ENCODE measurements at regions not wholly inside any gene's neighbourhood (a gene's known extent, or its start where the extent isn't known, plus 50 kb on each side); places are given as distances from the start of the nearest gene placed in this dataset.

DNA sequence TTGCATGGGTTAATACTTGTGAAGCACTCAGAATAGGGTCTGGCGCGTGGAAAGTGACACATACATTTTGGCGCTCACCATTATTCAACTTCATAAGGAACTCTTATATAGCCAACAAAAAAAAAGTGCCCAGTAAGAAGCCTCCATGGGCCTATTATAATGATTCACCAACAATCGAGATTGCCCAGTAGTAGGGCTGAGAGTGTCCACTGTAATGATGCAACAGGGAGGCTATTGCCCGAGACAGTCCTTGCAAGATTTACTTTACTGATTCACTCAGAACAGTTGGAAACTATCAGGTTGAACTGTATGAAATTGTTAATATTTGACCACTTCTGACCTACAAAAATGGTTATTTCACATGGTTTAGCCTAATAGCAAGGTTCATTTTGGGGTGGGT is 86.0 kb downstream of the PJA1 start:
- TF ChIP-seq CTCF (IDR thresholded peaks at IDR 0.05; ENCODE audit: low read depth, low read length): no peak
- no peak overlapping the region for H3K4me3 ChIP-seq (ENCODE audit: low read depth, low read length)
- in situ Hi-C loops (cut with HindIII; ENCODE audit: low sequenced_read_pairs): no loop called here
- DNase-seq (ENCODE audit: low read depth, low spot score): no peak

- in situ Hi-C loops (cut with HindIII; ENCODE audit: low sequenced_read_pairs): no loop called here
- no peak for DNase-seq (ENCODE audit: low read depth, low spot score)
- no peak for TF ChIP-seq CTCF (IDR thresholded peaks at IDR 0.05; ENCODE audit: low read depth, low read length)
- no peak overlapping the region for H3K4me3 ChIP-seq (ENCODE audit: low read depth, low read length)
These were observed 87.3 kb downstream of the PJA1 start for GRCh38 chrX:69077895-69078455.

DNA sequence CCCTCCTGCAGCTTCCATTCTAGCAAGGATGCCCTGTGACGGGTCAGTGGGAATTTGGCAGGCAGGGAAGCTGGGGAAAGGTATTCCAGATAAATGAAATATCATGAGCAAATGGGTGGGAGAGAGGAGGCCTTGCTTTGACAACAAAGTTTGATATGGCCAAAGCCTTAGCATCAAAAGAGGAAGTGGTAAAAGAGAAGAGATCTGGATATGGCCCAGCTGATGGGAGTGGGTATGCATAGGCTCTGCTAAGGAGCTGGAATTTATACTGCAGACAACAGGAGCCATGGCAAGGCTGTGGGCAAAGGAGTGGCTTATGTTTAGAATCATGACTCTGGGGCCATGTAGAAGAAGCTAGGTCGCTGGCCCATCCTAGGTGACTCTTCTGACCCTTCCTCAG is 89.2 kb downstream of the PJA1 start:
- H3K4me3 ChIP-seq (ENCODE audit: low read depth, low read length): no peak overlapping the region
- DNase-seq (ENCODE audit: low read depth, low spot score): no peak
- in situ Hi-C loops (cut with HindIII; ENCODE audit: low sequenced_read_pairs): no loop called here
- TF ChIP-seq CTCF (IDR thresholded peaks at IDR 0.05; ENCODE audit: low read depth, low read length): no peak

DNA sequence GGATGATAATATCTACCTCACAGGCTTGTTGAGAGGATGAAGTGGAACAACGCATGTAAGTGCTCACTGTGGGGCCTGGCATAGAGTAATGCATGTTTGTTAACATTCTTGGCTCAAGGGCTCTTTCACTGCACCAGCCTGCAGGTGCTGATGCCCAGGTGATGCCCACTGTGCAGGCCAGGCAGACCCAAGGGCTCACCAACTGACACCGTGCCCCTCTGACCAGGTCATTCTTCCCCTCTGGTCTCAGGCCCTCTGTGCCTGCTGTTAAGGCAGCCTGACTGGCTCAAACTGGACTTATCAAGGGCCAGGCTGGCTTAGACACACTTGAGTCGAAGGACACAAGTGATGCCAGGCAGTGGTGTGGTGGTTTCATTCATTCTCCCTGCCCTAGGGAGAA is 90.5 kb downstream of the PJA1 start:
- no peak for DNase-seq (ENCODE audit: low read depth, low spot score)
- in situ Hi-C loops (cut with HindIII; ENCODE audit: low sequenced_read_pairs): no loop called here
- no peak overlapping the region for H3K4me3 ChIP-seq (ENCODE audit: low read depth, low read length)
- no peak for TF ChIP-seq CTCF (IDR thresholded peaks at IDR 0.05; ENCODE audit: low read depth, low read length)

GRCh38 chrX:69073721-69074120 is 91.5 kb downstream of the PJA1 start:
- in situ Hi-C loops (cut with HindIII; ENCODE audit: low sequenced_read_pairs): no loop called here
- no peak for TF ChIP-seq CTCF (IDR thresholded peaks at IDR 0.05; ENCODE audit: low read depth, low read length)
- no peak overlapping the region for H3K4me3 ChIP-seq (ENCODE audit: low read depth, low read length)

DNA sequence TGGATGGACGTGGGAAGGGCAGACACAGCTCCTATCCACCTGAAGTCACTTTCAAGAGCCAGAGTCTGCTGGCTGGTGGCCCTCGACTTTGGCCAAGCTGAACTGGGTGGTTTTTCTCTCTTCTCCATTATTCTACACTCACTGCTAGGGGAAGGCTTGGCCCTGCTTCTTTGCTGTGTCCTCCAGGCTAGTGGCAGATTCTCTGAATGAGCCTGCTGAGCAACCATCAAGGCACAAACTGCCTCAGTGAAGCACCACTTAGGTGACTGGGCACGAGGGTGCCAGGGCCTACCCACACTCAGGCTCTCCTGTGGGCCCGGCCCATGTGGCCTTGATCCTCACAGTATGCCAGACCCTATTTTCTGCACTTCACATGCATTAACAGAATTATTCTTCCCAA is 92.0 kb downstream of the PJA1 start:
- in situ Hi-C loops (cut with HindIII; ENCODE audit: low sequenced_read_pairs): no loop called here
- TF ChIP-seq CTCF (IDR thresholded peaks at IDR 0.05; ENCODE audit: low read depth, low read length): no peak
- no peak for DNase-seq (ENCODE audit: low read depth, low spot score)
- H3K4me3 ChIP-seq (ENCODE audit: low read depth, low read length): no peak overlapping the region

More at GRCh38 chrX:69073721-69074120, 91.5 kb downstream of the PJA1 start:
- no peak for DNase-seq (ENCODE audit: low read depth, low spot score)

All from astrocyte of the spinal cord (primary cell).